ENCODE measurements at regions not wholly inside any gene's neighbourhood (a gene's known extent, or its start where the extent isn't known, plus 50 kb on each side); places are given as distances from the start of the nearest gene placed in this dataset.

DNA sequence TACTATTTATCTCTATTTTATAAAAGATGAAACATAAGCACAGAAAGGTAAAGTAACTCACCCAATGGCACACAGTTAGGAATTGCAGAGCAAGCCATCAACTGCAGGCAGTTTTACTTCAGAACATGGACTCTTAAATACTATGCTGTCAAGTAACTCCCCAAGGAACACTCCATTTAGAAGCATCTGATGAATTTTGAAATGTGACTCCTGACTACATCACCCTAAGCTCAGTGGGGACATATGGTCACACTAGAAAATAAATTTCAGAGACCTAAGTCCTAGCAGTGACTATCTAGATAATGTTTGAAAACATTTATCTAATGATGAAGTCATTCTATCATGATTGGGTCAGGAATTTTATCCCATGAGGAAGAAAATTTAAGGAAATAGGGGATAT lies 272.8 kb upstream of the ARRDC4 start:
- no peak overlapping the region for H3K4me3 ChIP-seq (ENCODE audit: low read depth in 1 of 5, low read length in 5 of 5)
- no peaks in the 10 kb centered on the region for H3K36me3 ChIP-seq (ENCODE audit: control insufficient read depth in 5 of 5, insufficient read depth in 5 of 5, low read length in 5 of 5)
- no peaks in the 10 kb centered on the region for H3K4me1 ChIP-seq (ENCODE audit: control insufficient read depth in 5 of 5, insufficient read depth in 5 of 5, low read length in 5 of 5)
- no peaks in the 10 kb centered on the region for H3K9me3 ChIP-seq (ENCODE audit: control insufficient read depth in 5 of 5, low read length in 5 of 5)
- no peak overlapping the region for H3K27ac ChIP-seq (ENCODE audit: low read depth, low read length)
- no peak overlapping the region for H3K9ac ChIP-seq (ENCODE audit: low read length in 5 of 5)
- H3K27me3 ChIP-seq (ENCODE audit: control insufficient read depth in 5 of 5, insufficient read depth in 4 of 5, low read length in 5 of 5): peaks cover 0 to 6% (median 0%) of the 10 kb centered on the region in 5 donors

GRCh38 chr15:97688177-97688576 lies 272.3 kb upstream of the ARRDC4 start:
- Histone ChIP-seq H3K4me1 (ENCODE audit: control insufficient read depth in 5 of 5, insufficient read depth in 5 of 5, low read length in 5 of 5) (no peaks in the 10 kb centered on the region), H3K27me3 (ENCODE audit: control insufficient read depth in 5 of 5, insufficient read depth in 4 of 5, low read length in 5 of 5) (peaks cover 0 to 10% (median 0%) of the 10 kb centered on the region in 5 donors), H3K36me3 (ENCODE audit: control insufficient read depth in 5 of 5, insufficient read depth in 5 of 5, low read length in 5 of 5) (no peaks in the 10 kb centered on the region), H3K27ac (ENCODE audit: low read depth, low read length) (no peak overlapping the region), H3K9me3 (ENCODE audit: control insufficient read depth in 5 of 5, low read length in 5 of 5) (no peaks in the 10 kb centered on the region), H3K4me3 (ENCODE audit: low read depth in 1 of 5, low read length in 5 of 5) (no peak overlapping the region), H3K9ac (ENCODE audit: low read length in 5 of 5) (no peak overlapping the region)

- Histone ChIP-seq H3K27me3 (ENCODE audit: control insufficient read depth in 5 of 5, insufficient read depth in 4 of 5, low read length in 5 of 5) (peaks cover 0 to 10% (median 0%) of the 10 kb centered on the region in 5 donors), H3K9me3 (ENCODE audit: control insufficient read depth in 5 of 5, low read length in 5 of 5) (no peaks in the 10 kb centered on the region), H3K36me3 (ENCODE audit: control insufficient read depth in 5 of 5, insufficient read depth in 5 of 5, low read length in 5 of 5) (no peaks in the 10 kb centered on the region), H3K27ac (ENCODE audit: low read depth, low read length) (no peak overlapping the region), H3K4me3 (ENCODE audit: low read depth in 1 of 5, low read length in 5 of 5) (no peak overlapping the region), H3K4me1 (ENCODE audit: control insufficient read depth in 5 of 5, insufficient read depth in 5 of 5, low read length in 5 of 5) (no peaks in the 10 kb centered on the region), H3K9ac (ENCODE audit: low read length in 5 of 5) (no peak overlapping the region)
These were observed 271.6 kb upstream of the ARRDC4 start for GRCh38 chr15:97688886-97689285.

DNA sequence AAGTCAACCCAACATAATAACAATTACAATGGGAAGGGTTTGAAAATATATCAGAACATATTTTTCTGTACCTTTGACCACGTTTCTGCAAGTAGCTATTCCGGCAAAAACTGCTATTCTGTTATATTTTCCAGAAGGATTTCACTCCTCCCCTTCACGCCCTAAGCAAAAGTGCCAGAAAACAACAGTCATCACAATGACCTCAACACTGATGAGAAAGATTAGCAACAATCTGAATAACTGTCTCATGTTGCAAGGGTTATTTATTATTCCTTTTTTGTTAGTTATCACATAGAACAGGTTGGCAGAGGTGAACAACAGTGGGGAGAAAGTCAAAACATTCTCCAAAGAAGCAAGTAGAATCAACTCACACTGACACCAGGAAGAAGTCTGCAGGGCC lies 269.4 kb upstream of the ARRDC4 start:
- H3K9ac ChIP-seq (ENCODE audit: low read length in 5 of 5): no peak overlapping the region
- H3K36me3 ChIP-seq (ENCODE audit: control insufficient read depth in 5 of 5, insufficient read depth in 5 of 5, low read length in 5 of 5): no peaks in the 10 kb centered on the region
- no peaks in the 10 kb centered on the region for H3K9me3 ChIP-seq (ENCODE audit: control insufficient read depth in 5 of 5, low read length in 5 of 5)
- H3K4me3 ChIP-seq (ENCODE audit: low read depth in 1 of 5, low read length in 5 of 5): no peak overlapping the region
- H3K27me3 ChIP-seq (ENCODE audit: control insufficient read depth in 5 of 5, insufficient read depth in 4 of 5, low read length in 5 of 5): peaks cover 0 to 10% (median 0%) of the 10 kb centered on the region in 5 donors
- H3K27ac ChIP-seq (ENCODE audit: low read depth, low read length): no peak overlapping the region
- no peaks in the 10 kb centered on the region for H3K4me1 ChIP-seq (ENCODE audit: control insufficient read depth in 5 of 5, insufficient read depth in 5 of 5, low read length in 5 of 5)

DNA sequence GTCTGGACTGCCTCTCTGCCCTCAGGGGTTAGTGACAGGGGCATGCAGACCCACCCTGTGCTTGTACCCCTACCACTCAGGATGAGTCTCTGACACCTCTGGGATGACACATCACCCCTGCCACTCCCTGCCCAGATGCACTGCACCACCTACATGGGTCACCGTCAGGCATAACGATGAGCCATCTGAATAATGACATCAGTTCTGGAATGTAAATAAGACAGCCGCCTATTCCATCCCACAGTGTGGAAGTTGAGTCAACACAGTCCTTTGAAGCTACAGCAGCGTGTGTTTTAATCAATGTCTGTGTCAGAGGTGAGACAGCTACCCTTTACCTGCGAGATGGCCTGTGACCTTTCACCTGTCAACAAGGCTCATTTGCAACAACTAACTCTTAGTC lies 268.7 kb upstream of the ARRDC4 start:
- Histone ChIP-seq H3K4me3 (ENCODE audit: low read depth in 1 of 5, low read length in 5 of 5) (no peak overlapping the region), H3K9me3 (ENCODE audit: control insufficient read depth in 5 of 5, low read length in 5 of 5) (no peaks in the 10 kb centered on the region), H3K36me3 (ENCODE audit: control insufficient read depth in 5 of 5, insufficient read depth in 5 of 5, low read length in 5 of 5) (no peaks in the 10 kb centered on the region), H3K27ac (ENCODE audit: low read depth, low read length) (no peak overlapping the region), H3K4me1 (ENCODE audit: control insufficient read depth in 5 of 5, insufficient read depth in 5 of 5, low read length in 5 of 5) (no peaks in the 10 kb centered on the region), H3K27me3 (ENCODE audit: control insufficient read depth in 5 of 5, insufficient read depth in 4 of 5, low read length in 5 of 5) (peaks cover 0 to 10% (median 0%) of the 10 kb centered on the region in 5 donors), H3K9ac (ENCODE audit: low read length in 5 of 5) (no peak overlapping the region)

GRCh38 chr15:97692301-97693015 lies 268.0 kb upstream of the ARRDC4 start:
- Histone ChIP-seq H3K27ac (ENCODE audit: low read depth, low read length) (no peak overlapping the region), H3K9me3 (ENCODE audit: control insufficient read depth in 5 of 5, low read length in 5 of 5) (no peaks in the 10 kb centered on the region), H3K36me3 (ENCODE audit: control insufficient read depth in 5 of 5, insufficient read depth in 5 of 5, low read length in 5 of 5) (no peaks in the 10 kb centered on the region), H3K27me3 (ENCODE audit: control insufficient read depth in 5 of 5, insufficient read depth in 4 of 5, low read length in 5 of 5) (peaks cover 0 to 10% (median 0%) of the 10 kb centered on the region in 5 donors), H3K9ac (ENCODE audit: low read length in 5 of 5) (no peak overlapping the region), H3K4me1 (ENCODE audit: control insufficient read depth in 5 of 5, insufficient read depth in 5 of 5, low read length in 5 of 5) (no peaks in the 10 kb centered on the region), H3K4me3 (ENCODE audit: low read depth in 1 of 5, low read length in 5 of 5) (no peak overlapping the region)

GRCh38 chr15:97694456-97694855 lies 266.0 kb upstream of the ARRDC4 start:
- no peaks in the 10 kb centered on the region for H3K36me3 ChIP-seq (ENCODE audit: control insufficient read depth in 5 of 5, insufficient read depth in 5 of 5, low read length in 5 of 5)
- no peak overlapping the region for H3K9ac ChIP-seq (ENCODE audit: low read length in 5 of 5)
- H3K27me3 ChIP-seq (ENCODE audit: control insufficient read depth in 5 of 5, insufficient read depth in 4 of 5, low read length in 5 of 5): peaks cover 0 to 10% (median 0%) of the 10 kb centered on the region in 5 donors
- H3K4me1 ChIP-seq (ENCODE audit: control insufficient read depth in 5 of 5, insufficient read depth in 5 of 5, low read length in 5 of 5): no peaks in the 10 kb centered on the region
- no peak overlapping the region for H3K27ac ChIP-seq (ENCODE audit: low read depth, low read length)
- H3K4me3 ChIP-seq (ENCODE audit: low read depth in 1 of 5, low read length in 5 of 5): no peak overlapping the region
- peaks cover 0 to 5% (median 0%) of the 10 kb centered on the region in 5 donors for H3K9me3 ChIP-seq (ENCODE audit: control insufficient read depth in 5 of 5, low read length in 5 of 5)

- no peaks in the 10 kb centered on the region for H3K27me3 ChIP-seq (ENCODE audit: control insufficient read depth in 5 of 5, insufficient read depth in 4 of 5, low read length in 5 of 5)
- H3K4me3 ChIP-seq (ENCODE audit: low read depth in 1 of 5, low read length in 5 of 5): no peak overlapping the region
- H3K27ac ChIP-seq (ENCODE audit: low read depth, low read length): no peak overlapping the region
- peaks cover 0 to 5% (median 0%) of the 10 kb centered on the region in 5 donors for H3K9me3 ChIP-seq (ENCODE audit: control insufficient read depth in 5 of 5, low read length in 5 of 5)
- no peaks in the 10 kb centered on the region for H3K36me3 ChIP-seq (ENCODE audit: control insufficient read depth in 5 of 5, insufficient read depth in 5 of 5, low read length in 5 of 5)
- no peaks in the 10 kb centered on the region for H3K4me1 ChIP-seq (ENCODE audit: control insufficient read depth in 5 of 5, insufficient read depth in 5 of 5, low read length in 5 of 5)
- no peak overlapping the region for H3K9ac ChIP-seq (ENCODE audit: low read length in 5 of 5)
These were observed 257.1 kb upstream of the ARRDC4 start for GRCh38 chr15:97703400-97703799.

- H3K4me3 ChIP-seq (ENCODE audit: low read depth in 1 of 5, low read length in 5 of 5): no peak overlapping the region
- H3K27me3 ChIP-seq (ENCODE audit: control insufficient read depth in 5 of 5, insufficient read depth in 4 of 5, low read length in 5 of 5): no peaks in the 10 kb centered on the region
- H3K9ac ChIP-seq (ENCODE audit: low read length in 5 of 5): no peak overlapping the region
- H3K4me1 ChIP-seq (ENCODE audit: control insufficient read depth in 5 of 5, insufficient read depth in 5 of 5, low read length in 5 of 5): no peaks in the 10 kb centered on the region
- no peak overlapping the region for H3K27ac ChIP-seq (ENCODE audit: low read depth, low read length)
- peaks cover 0 to 2% (median 0%) of the 10 kb centered on the region in 5 donors for H3K9me3 ChIP-seq (ENCODE audit: control insufficient read depth in 5 of 5, low read length in 5 of 5)
- no peaks in the 10 kb centered on the region for H3K36me3 ChIP-seq (ENCODE audit: control insufficient read depth in 5 of 5, insufficient read depth in 5 of 5, low read length in 5 of 5)
These were observed 254.4 kb upstream of the ARRDC4 start for GRCh38 chr15:97706059-97706458.

DNA sequence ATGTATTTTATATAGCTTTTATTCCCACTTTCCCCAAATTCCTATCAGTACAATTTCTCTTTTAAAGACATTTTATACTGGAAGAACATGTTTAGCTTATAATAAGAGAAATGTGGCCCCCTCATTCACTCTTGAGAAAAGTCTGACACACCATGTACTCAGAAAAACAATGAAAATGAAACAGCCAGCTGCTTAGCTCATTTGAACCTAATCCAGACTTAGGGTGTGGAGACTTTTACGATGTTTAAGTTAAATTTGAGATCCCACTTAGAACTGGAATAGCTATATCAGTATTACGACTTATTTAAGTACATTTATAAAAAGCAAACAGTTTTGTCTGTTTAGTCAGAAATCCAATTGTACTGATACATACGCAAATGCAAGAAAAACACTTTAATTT lies 252.3 kb upstream of the ARRDC4 start:
- Histone ChIP-seq H3K4me3 (ENCODE audit: low read depth in 1 of 5, low read length in 5 of 5) (no peak overlapping the region), H3K9me3 (ENCODE audit: control insufficient read depth in 5 of 5, low read length in 5 of 5) (peaks cover 0 to 2% (median 0%) of the 10 kb centered on the region in 5 donors), H3K9ac (ENCODE audit: low read length in 5 of 5) (no peak overlapping the region), H3K27me3 (ENCODE audit: control insufficient read depth in 5 of 5, insufficient read depth in 4 of 5, low read length in 5 of 5) (no peaks in the 10 kb centered on the region), H3K36me3 (ENCODE audit: control insufficient read depth in 5 of 5, insufficient read depth in 5 of 5, low read length in 5 of 5) (no peaks in the 10 kb centered on the region), H3K4me1 (ENCODE audit: control insufficient read depth in 5 of 5, insufficient read depth in 5 of 5, low read length in 5 of 5) (no peaks in the 10 kb centered on the region), H3K27ac (ENCODE audit: low read depth, low read length) (no peak overlapping the region)
